Middle frontal gyrus (tissue), 1 donor: ENCODE measurements at regions not wholly inside any gene's neighbourhood (a gene's known extent, or its start where the extent isn't known, plus 50 kb on each side); places are given as distances from the start of the nearest gene placed in this dataset.

Experiments used
- DNase-seq: peaks from one replicate; pipeline ENCODE4 v3.0.0-alpha.2; 2015; ENCODE audit warnings: low spot score; ENCODE audit errors: extremely low spot score

DNA sequence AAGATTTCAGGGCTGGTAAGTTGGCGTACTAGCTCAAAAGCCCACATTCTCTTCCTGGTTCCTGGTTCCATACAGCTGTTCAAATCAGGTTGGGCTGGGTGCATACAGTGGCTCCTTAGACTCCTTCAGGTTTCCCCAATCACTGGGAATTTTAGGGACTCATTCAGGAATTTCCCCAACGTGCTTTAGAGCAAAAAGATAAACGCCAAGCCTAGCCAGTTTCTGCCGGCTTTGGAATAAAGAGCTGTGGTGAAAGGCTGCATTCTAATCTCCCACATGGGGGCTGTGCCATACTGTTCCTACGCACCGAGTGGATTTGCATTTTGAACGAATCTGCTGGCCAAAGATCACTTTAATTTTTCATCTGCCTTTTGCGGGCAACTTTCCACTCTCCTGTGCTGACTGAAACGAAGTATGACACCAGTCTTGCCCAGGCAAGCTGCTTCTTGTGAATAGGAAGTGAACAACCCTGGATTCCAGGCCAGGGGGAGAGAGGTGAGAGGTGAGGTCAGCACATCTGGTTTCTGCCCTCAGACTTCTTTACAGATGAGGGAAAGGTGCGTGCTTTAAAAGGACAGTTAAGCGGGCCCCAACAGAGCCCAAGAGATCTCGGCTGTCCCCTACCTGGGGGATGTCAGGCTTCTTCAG is 184.2 kb upstream of the PDZRN3 start:
- DNase-seq: no peak

DNA sequence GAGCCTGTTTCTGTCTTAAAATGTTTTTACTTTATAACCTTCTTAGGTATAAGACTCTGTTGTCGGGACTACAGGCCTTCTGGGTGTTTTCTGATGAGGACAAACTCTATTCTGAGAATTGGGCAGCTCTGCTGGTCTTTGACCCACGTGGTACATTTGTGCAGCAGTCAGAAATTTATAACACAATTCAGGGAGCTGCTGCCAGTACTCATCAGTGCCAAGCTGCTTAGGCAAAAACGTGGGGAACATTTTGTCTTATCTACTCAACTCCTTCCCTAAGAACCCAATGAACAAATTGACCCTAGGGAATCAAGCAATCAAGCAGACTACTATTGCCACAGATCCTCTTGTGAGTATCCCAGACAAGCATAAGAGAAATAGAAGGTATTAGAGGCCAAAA is 180.7 kb upstream of the PDZRN3 start:
- DNase-seq: no peak

DNA sequence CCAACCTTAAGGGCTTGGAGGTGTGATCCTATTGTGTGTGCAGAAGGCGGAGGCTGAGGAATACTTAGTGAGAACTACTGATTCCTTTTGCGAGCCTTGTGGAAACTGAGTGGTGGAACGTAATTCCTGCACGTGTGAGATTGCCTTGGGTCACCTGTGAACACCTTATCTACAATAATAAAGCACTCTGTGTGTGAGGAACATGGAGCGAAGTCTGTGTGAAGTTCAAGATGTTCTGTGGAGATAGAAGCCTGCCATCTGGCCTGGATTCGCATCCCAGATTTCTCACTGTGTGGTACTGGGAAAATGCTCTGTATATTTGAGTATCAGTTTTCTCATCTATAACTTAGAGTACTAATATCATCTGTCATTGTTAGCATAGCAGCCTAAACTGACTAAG is 179.5 kb upstream of the PDZRN3 start:
- no peak for DNase-seq

DNA sequence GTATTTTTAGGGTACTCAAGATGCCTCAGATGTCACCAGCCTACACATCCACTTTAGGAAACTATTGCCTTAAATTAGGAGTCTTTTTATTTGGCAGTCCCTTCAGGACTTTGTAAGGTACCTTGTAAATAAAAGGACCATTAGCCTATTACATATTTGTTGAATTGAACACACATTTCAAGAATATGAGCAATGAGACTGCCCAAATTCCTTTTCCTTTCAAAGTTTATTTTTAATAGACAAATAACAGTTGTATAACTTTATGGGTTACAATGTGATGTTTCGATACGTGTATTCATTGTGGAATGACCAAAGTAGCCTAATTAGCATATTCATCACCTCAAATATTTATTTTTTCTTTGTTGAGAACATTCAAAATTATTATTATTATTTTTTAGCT is 176.7 kb upstream of the PDZRN3 start:
- DNase-seq: no peak

DNA sequence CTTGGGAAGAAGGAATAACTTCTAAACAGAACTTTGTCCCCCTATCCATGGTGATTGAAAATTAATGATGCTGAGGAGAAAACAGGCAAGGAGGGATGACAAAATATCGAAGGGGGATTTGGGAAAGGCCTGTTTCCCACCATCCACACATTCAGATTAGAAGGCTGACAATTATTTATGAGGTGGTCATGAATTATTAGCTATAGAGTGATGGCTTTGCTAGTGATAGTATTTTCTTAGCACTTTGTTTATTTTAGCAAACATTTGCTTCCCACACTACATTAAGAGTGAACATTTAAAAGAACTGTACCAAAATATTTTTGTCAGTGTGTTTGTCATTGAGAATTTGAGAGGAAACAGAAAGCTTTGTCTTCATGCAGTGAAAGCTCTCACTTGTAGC is 172.6 kb upstream of the PDZRN3 start:
- no peak for DNase-seq

DNA sequence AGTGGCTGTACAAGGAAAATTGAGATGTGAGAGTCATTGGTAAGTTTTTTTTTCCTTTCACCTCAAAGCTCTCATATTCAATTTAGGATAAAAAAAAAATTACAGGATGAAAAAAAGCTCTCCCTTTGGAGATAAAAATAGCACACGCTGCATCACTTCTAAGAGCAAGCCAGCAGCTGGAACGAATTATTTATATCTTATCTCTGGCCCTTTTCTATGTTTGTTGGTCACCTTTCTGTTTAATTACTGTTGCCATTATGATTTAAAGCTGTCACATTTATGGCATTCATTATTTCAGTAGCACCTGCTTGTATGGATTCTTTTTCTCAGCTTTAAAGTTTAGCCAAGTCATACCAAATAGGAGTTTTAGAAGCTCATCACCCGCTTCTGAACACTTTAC is 171.6 kb upstream of the PDZRN3 start:
- no peak for DNase-seq

DNA sequence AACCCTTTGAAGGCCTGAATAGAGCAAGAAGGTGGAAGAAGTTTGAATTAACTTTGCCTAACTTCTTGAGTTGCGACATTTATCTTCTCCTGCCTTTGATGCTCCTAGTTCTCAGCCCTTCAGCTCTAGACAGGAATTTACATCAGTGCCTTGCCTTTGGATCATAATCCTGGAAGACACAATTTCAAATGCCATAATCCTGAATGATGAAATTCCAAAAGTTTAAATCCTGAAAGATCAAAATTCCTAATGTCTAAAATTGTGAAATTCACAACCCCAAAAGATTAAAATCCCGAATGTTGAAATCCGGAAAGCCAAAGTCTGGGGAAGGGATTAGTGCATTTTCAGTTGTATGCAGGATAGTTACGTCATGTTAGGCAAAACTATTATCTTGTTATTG is 166.6 kb upstream of the PDZRN3 start:
- DNase-seq: no peak

DNA sequence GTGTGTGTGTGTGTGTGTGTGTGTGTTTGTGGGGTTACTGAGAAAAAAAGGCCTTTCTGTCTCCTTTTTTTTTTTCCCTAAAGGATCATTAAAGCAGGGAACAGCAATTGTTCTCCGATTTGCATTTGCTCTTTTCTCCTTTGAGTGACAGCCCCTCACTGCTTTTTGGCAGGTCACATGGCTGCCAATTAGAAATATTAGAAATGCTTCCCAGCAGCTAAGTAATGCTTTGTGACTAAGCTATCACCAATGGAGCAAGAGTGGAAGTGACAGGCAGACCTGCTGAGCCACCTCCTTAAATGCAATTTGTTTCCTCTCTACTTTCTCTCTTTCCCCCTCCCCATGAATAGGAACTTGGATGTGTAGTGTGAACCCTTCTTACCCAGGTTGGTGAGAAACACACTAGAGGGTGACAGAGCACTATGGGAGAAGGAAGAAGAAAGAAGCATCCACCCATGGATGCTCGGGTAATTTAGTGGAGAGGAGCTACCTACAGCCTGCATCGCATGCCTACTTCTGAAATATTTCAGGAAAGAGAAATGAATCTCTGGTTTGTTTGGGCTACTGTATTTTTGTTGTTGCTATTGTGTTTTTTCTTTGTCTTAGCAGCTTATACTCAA is 165.2 kb upstream of the PDZRN3 start:
- DNase-seq: no peak

DNA sequence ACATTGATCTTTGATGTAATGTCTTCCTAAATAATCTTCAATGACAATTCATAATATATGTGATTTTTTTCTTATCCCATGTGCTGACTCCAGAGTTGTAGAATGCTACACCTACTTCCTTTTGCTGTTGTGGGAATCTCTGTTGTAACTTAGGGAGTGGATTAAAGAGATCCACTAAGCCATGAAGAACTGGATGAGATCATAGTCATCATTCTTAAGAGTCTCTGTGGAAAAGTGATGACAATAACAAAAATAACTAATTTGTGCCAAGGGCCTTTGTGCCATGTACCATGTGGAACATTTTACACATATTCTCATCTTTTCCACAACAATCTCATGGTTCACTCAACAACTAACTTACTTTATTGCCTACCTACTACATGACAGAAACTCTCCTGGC is 162.9 kb upstream of the PDZRN3 start:
- DNase-seq: no peak

DNA sequence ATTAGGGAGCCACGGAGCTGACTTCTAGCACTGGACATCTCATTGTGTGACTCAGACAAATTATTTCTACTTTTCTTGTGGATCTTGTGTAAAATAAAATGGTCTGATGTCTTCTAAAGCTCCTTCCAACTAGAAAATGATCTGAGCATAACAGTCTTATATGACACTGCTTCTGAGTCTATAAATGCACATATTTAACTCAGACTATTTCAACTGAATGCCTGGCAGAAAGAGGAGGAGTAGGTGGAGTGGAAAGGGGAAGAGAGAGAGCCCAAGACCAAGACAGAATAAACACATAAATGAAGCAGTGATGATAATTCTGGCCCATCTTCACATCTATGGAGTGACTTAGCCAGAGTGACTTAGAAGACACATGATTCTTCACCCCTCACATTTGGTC is 162.3 kb upstream of the PDZRN3 start:
- no peak for DNase-seq

DNA sequence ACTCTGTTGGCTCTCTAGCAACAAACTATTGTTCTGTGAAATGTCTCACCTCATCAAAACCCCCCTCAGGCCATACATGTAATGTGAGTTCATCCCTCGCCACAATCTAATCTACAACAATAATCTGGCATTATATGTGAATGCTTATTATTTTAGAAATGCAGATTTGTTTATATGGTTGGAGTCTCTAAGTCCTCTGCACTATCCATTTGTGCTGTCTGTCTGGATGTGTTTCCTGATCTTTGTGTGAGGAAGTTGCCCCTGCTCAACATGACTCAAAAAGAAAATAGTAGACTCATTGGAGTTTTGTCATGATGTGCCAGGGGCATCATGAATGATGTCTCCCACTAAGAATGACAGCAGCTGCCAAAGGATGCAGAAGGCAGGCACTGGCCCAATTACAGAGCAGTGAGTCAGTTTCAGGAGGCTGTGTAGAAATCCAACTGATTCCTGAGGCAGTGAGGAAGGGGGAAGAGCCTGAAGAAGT is 161.6 kb upstream of the PDZRN3 start:
- DNase-seq: no peak

DNA sequence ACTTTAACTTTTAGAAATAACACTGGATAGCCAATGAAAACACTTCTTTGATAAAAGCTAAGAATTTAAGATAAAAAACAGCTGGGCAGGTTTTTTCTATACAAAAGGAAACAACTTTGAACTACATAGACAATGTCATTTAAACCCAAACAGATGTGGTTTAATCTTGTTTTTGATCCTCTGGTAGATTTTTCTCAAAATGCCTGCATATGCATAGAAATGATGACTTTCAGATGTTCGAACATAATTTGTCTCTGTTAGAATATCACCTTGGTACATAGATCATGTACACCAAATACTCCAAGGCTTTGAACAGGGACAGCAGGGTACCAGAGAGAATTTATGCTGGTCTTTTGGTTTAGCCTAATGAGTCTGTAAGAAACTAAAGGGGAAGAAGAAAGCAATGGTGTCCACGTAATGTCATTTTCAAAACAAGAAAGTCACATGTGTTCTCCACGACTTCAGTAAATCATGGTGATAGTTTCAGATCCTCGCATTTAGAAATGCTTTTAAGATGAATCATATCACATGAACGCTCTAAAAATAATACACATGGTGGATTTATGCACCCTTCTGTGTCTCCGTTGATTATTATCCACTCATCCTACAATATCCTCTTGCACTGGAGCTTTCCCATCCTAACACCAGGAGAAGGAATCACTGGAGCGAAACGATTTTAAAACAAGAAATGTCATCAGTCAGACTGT is 160.1 kb upstream of the PDZRN3 start:
- no peak for DNase-seq

DNA sequence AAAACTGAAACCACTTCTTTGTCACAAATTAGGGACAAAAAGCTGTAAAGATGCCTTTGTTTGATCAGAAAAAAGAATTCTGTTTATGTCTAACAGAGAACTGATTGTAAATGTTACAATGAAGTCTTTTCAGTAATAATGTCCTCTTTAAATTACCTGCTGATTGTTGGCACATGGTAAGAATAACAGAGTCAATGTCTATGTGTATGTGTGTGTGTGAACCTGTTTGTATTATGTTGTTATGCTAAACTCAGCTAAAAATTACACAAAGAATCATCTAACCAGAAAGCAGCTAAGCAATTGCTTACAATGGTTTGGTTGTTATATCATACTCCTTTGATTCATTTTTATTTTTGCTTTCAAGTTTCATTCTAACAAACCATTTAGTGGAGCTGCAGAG is 159.1 kb upstream of the PDZRN3 start:
- DNase-seq: no peak

DNA sequence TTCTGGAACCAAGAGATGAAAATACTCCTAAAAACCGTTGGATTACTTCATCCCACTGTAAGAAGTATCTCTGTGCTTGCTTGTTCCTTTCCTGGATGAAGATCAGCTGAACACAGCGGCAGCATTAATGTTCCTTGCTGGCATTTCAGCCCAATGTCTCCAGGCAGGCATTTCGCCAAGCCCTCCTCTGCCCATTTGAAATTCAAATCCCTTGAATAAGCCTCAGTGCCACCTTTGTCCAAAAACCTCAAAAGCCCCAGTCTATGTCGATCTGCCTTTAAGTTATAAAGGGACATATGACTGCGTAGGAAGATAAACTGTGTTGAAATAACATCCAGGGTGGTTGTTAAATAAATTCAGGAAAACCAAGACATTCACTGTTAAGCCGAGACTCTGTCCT is 156.8 kb upstream of the PDZRN3 start:
- DNase-seq: no peak

DNA sequence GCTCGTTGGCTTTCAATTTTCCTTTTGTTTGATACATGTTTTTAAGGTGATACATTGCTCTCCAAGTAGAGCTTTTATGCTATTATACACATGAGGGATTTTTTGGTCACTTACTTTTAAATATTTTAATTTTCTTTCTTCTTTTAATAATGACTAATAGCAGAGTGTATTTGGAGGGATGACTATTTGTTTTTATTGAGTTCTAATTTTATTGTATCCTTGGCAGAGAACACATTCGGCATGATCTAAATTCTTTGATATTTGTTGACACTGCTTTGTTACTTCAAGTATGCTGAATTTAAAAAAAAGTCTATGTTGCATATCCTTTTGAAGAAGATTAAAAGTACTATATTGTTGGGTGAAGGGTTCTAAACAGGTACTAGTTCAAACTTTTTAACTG is 149.9 kb upstream of the PDZRN3 start:
- no peak for DNase-seq

DNA sequence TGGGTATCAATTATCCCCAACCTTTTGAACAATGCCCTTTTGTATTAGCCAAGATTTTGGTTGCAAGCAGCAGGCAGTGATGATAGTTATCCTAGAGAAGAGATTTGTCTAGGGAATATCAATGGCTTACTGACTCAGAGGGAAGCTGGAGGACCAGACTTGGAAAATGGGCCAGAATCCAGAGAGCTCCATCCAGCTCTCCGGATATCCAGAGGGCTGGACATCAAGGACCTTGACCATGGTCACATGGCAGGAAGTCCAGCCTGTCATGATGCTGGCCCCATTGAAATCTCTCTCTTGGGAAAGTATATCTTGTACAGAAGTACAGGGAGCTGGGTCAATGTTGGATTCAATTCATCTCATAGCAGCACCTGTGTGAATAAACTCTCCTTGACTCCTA is 148.5 kb upstream of the PDZRN3 start:
- no peak for DNase-seq

DNA sequence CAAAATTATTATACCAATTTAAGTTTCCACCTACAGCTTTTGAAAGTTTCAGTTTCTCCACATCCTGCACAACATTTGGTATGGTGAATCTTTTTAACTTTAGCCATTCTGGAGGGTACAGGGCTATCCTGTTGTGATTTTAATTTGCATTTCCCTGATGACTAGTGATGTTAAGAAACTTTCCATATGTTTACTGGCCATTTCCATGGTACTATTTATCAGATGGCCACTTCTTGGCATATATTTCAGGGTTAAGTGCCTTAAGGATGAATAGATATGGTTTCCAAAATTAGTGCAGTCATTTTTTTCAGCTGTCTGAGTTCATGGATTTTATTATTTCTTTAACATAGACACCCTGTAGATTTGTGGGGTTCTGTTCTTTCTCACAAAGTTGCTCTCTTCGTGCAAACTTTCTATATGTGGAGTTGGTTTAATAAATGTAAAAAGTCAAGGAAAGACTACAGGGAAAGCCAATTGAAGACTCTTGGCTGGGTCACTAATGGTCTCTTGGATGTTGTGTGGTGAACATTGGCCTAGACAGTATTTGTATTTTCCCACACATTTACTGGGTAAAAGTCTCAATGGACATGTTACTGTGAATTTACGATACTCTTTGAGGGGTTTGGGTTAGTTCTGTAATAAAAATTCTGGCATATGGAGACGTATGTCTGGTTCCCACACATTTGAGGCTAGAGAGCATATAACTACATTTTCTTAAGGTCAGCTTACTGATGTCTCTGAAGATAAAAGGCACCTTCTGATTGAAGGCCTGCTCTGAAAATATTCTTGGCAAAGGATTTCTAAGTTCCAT is 147.5 kb upstream of the PDZRN3 start:
- no peak for DNase-seq

DNA sequence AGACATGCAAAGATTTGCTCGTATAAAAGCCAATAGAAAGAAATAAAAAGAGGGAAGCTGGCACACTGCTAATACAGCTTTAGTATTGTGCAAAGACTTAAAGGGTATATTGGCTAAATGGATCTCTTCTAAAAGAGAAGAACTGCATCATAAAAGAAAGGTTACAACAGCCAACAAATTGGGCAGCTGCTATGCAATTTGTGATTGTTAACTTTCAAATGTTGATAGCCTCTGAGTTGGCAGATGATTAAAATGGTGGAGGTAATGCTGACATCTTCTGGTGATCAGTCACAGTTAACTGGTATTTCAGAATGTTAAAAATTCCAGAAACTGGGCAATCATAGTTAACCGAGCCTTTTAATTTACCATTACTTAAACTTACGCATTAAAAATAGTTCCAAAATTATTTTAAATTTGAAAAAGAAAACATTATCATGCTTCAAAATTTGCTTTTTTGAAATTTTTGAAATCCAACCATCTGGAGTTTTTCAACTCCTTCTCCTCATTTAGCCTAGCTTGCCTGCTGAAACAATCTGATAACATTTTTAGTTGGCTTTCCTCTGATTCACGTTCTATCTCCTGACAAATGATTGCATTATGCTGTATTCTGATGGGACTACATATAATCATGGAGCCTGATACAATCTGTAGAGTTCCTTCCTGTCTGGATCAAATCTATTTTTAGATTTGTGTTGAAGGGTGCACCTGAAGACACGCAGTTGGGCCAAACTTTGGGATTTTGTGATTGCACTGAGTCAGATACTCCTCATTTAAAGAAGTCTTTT is 144.0 kb upstream of the PDZRN3 start:
- peak; percentile 41 for DNase-seq

DNA sequence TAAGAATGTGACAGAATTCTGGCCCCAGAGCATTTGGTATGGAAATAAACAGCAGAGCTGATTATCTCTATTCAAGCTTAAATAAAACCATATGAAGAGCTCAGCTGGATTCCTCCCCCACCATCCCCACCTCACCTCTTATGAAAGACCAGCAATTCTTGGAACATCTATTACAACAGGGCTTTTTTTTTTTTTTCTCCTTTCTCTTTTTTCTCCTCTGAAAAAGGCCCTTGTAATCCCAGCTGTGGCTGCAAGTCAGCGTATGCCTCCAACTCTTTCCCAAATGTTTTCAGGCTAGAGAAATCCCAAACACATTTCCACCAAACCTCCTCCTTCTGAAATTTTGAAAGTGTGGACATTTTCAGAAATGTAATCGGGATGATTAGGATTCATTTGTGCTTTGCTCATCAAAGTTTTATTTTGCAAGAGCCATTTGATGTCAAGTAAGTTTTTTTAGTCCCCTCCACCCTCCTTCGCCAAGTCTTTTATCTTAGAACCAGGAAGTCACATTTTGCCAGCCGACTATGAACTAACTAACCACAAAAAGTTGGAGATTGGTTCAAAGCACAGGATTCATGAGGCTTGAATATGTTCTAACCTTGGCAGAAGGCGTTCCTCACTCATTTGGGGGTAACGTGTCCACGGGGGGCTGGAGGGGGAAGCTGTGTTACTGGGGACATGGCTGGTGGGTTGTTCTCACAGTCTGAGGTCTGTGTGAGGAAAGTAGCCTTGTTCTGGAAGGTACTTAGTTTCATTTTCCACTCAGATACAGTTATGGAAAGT is 142.0 kb upstream of the PDZRN3 start:
- no peak for DNase-seq

DNA sequence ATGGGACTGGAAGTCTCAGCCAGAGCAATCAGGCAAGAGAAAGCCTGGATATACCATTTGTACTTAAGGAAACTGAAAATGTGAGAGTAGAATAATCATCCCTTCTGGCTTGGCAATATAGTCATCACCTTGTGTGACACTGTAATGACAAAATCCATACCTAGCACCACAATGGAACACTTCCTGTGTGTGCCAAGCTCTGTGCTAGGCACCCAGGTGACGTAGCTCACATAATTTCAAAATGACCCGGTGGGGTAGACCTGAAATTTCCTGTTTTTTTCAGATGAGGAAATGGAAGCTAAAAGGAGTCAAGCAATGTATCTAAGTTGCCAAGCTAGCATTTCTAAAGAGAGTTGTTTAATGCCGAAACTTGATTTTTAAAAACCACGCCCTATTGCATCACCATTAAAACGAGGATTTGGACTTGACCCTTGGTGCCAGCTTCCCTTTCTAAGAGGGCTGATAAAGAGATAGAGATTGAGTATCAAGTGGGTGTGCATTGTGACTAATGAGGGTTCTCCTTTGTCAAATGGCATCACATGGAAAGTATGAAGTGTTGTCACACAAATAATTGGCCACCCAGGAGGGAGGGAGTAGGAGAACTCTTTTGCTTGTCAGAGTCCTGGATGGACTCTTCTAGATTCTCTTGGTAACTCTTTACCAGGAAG is 141.3 kb upstream of the PDZRN3 start:
- DNase-seq: no peak
